Progenitor cell of endocrine pancreas (in vitro differentiated cells): ENCODE measurements at regions not wholly inside any gene's neighbourhood (a gene's known extent, or its start where the extent isn't known, plus 50 kb on each side); places are given as distances from the start of the nearest gene placed in this dataset.

Source experiments
- DNase-seq: peaks from one replicate; pipeline ENCODE4 v3.0.0; 2021; ENCODE audit warnings: low spot score; ENCODE audit not compliant: unreplicated experiment
- H3K27ac Mint-ChIP-seq: 2 replicates; pipeline ENCODE4 v1.8.0; 2021; ENCODE audit warnings: mild to moderate bottlenecking, moderate library complexity, mixed read lengths
- H3K27me3 Mint-ChIP-seq: 2 replicates; pipeline ENCODE4 v1.8.0; 2021; ENCODE audit warnings: mixed read lengths
- H3K36me3 Mint-ChIP-seq: 2 replicates; pipeline ENCODE4 v1.8.0; 2022; ENCODE audit warnings: mixed read lengths; ENCODE audit not compliant: insufficient read depth
- H3K4me1 Mint-ChIP-seq: 2 replicates; pipeline ENCODE4 v1.8.0; 2021; ENCODE audit warnings: low read depth, mixed read lengths
- H3K4me3 Mint-ChIP-seq: 2 replicates; pipeline ENCODE4 v1.8.0; 2021; ENCODE audit warnings: low read depth, mild to moderate bottlenecking, moderate library complexity, mixed read lengths
- H3K9me3 Mint-ChIP-seq: 2 replicates; pipeline ENCODE4 v1.8.0; 2021; ENCODE audit warnings: low read depth, mixed read lengths
- CTCF ChIP-seq: fragments of 200-600 bp; sonication (generic); IDR thresholded peaks from one replicate; pipeline ENCODE4 v1.5.0; 2021; ENCODE audit warnings: antibody characterized with exemption, mild to moderate bottlenecking; ENCODE audit not compliant: unreplicated experiment

- TF ChIP-seq CTCF = no peak
- peaks cover 8% of the 10 kb centered on the region for H3K36me3 Mint-ChIP-seq
- no peak for DNase-seq
- peaks cover 23% of the 10 kb centered on the region for H3K9me3 Mint-ChIP-seq
- peaks cover 2% of the 10 kb centered on the region for H3K4me1 Mint-ChIP-seq
- H3K27ac Mint-ChIP-seq = no peak overlapping the region
- H3K27me3 Mint-ChIP-seq = no peaks in the 10 kb centered on the region
- no peak overlapping the region for H3K4me3 Mint-ChIP-seq
Measured at GRCh38 chr3:106758459-106758858, 618.8 kb upstream of the CCDC54 start.

GRCh38 chr3:106759731-106760130, 617.5 kb upstream of the CCDC54 start:
- Mint-ChIP-seq H3K36me3 (peaks cover 6% of the 10 kb centered on the region), H3K9me3 (peaks cover 14% of the 10 kb centered on the region), H3K27ac (no peak overlapping the region), H3K4me1 (peaks cover 2% of the 10 kb centered on the region), H3K27me3 (no peaks in the 10 kb centered on the region), H3K4me3 (no peak overlapping the region)
- no peak for TF ChIP-seq CTCF
- DNase-seq = no peak

- no peak overlapping the region for H3K27ac Mint-ChIP-seq
- no peak for DNase-seq
- no peaks in the 10 kb centered on the region for H3K36me3 Mint-ChIP-seq
- H3K4me1 Mint-ChIP-seq = peaks cover 2% of the 10 kb centered on the region
- TF ChIP-seq CTCF = no peak
- peaks cover 12% of the 10 kb centered on the region for H3K9me3 Mint-ChIP-seq
- H3K4me3 Mint-ChIP-seq = no peak overlapping the region
- H3K27me3 Mint-ChIP-seq = no peaks in the 10 kb centered on the region
Measured at GRCh38 chr3:106765342-106765741, 611.9 kb upstream of the CCDC54 start.

- no peak for TF ChIP-seq CTCF
- Mint-ChIP-seq H3K36me3 (no peaks in the 10 kb centered on the region), H3K27ac (no peak overlapping the region), H3K9me3 (peaks cover 12% of the 10 kb centered on the region), H3K4me1 (no peaks in the 10 kb centered on the region), H3K27me3 (no peaks in the 10 kb centered on the region), H3K4me3 (no peak overlapping the region)
- no peak for DNase-seq
Measured at GRCh38 chr3:106768941-106769480, 608.2 kb upstream of the CCDC54 start.

- no peaks in the 10 kb centered on the region for H3K27me3 Mint-ChIP-seq
- no peak for TF ChIP-seq CTCF
- no peaks in the 10 kb centered on the region for H3K36me3 Mint-ChIP-seq
- no peak overlapping the region for H3K27ac Mint-ChIP-seq
- no peak for DNase-seq
- H3K4me3 Mint-ChIP-seq = no peak overlapping the region
- no peaks in the 10 kb centered on the region for H3K9me3 Mint-ChIP-seq
- no peaks in the 10 kb centered on the region for H3K4me1 Mint-ChIP-seq
Measured at GRCh38 chr3:106773795-106774194, 603.4 kb upstream of the CCDC54 start.
